GM19468 (cell line): ENCODE measurements at regions not wholly inside any gene's neighbourhood (a gene's known extent, or its start where the extent isn't known, plus 50 kb on each side); places are given as distances from the start of the nearest gene placed in this dataset.
A peak's percentile ranks its signal among the peaks of the same experiment; 100 is the strongest.

ENCODE experiments used
- ATAC-seq: cut with Tn5 transposase; IDR thresholded peaks from one replicate; pipeline ENCODE4 v1.9.1; 2021; ENCODE audit warnings: mild to moderate bottlenecking, moderate library complexity, moderate number of reproducible peaks; ENCODE audit not compliant: unreplicated experiment; ENCODE audit errors: extremely low read depth

DNA sequence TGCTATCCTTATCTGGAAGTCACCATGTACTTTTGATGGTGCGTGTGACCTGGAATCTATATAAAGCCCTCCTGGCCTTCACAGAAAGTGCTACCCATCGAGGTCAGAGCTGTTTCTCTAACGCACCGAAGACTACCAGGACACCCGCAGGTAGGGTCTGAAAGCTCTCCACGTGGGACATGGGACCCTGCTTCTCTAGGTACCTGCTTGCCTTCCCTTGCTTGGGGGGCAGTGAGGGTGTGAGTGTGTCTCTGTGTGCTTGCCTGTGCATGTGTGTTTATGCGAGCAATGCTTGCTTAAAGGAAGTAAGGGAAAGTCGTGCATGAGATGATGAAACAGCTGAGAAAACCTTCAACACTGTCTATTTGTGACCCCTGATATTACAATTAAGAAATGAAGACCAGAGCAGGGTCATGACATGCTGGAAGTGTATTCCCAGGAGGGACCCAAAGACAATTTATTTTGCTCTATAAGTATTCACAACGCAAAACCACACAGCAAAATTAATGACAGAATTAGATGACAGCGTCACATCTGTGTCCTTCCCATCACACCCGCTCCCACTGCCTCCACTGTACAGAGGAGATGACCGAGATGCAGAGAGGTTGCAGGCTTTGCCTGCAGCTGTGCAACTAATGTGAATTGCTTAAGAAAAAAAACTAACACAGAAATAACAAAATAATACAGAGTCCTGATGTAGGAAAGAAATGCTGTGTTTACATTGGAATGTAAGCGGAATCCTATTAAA is 76.4 kb upstream of the HELT start:
- ATAC-seq, result no peak

DNA sequence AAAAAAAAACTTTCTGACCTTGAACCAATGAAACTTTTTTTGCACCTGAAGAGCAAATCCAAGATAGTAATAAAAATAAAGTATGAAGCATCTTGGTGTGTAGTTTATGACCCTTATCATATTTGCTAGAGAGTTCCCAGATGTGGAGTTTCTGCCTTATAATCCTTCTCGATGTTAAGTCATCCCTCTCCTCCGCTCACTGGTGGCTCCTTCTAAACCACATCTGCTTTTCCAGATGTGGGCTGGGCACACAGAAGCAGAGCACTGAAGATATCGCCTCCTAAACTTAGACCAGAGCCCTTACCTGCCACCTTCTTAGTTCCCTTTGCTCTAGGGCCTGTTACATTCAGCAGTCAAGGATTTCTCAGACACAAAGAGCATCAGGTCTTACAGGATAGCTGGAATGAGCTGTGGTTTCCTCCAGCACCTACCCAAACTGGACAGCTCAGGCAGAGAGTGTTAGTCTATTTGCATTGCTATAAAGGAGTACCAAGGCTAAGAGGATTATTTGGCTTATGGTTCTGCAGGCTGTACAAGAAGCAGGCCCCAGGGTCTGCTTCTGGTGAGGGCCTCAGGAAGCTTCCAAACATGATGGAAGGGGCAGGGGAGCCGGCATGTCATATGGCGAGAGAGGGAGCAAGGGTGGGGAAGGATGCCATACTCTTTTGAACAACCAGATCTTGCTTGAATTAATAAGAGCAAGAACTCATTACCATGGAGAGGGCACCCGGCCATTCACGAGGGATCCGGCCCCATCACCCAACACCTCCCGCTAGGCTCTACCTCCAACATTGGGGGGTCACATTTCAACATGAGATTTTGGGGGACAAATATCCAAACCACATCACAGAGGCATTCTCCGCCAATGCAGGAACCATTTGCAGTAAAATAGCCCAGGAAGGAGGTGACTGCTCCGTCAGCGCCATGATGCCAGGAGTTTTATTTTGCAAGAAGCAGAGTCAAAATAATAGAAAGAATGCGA is 75.6 kb upstream of the HELT start:
- no peak for ATAC-seq

DNA sequence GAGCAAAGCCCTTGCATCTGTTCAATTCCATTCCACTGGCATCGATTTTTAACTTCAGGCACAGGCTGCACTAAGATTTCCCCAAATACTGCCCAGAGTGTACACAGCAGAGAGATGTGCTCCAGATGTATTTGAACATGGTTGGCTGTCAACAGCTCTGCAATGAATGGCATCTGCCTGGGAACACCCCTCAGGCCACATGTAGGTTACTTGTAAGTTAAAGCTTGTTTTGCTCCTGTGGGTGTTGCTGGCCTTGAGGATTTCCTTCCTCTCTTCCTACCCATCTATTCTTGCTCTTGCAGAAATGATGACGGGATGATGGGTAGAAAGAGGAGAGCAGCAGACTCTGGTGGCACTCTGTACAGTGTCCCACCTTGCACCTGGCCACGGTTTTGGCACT is 69.3 kb upstream of the HELT start:
- ATAC-seq, result no peak

DNA sequence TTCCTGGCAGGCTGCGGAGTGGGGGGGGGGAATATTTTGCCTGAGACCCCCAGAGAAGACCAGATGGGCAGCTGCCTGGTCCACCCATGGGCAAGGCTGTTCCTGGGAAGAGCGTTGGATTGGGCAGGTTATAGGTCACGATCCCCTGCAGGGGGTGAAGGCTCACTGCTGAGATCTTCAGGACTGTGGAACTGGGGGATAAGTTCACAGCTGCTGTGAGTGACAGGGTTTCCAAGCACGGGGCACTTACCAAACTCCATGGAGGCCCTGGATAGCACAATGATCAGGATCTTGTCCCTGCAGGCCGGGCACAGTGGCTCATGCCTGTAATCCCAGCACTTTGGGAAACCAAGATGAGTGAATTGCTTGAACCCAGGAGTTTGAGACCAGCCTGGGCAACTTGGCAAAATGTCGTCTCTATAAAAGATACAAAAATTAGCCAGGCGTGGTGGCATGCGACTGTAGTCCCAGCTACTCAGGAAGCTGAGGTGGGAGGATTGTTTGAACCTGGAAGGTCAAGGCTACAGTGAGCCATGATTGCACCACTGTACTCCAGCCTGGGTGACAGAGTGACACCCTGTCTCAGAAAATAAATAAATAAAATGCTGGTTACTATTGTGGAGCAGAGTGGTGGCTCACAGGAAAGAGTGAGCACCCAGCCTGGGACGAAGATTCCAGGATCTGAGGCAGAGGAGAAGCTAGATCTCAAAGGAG is 68.0 kb upstream of the HELT start:
- no peak for ATAC-seq

DNA sequence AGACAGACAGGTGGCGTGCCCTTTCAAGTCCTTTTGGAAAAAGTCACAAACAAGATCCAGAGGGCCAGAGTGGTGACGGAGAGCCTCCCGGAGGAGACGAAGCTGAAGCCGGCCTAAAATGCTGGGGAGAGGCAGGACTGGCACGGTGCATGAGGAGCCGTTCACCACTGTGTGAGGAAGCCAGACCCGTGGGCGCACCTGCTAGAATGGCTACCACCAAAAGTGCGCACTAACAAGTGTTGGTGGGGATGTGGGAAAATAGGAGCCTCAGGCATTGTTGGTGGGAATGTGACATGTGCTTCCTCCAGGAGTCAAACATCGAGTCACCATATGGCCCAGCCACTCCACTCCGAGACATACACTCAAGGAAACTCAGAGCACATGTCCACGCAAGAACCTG is 67.4 kb upstream of the HELT start:
- ATAC-seq, result no peak

DNA sequence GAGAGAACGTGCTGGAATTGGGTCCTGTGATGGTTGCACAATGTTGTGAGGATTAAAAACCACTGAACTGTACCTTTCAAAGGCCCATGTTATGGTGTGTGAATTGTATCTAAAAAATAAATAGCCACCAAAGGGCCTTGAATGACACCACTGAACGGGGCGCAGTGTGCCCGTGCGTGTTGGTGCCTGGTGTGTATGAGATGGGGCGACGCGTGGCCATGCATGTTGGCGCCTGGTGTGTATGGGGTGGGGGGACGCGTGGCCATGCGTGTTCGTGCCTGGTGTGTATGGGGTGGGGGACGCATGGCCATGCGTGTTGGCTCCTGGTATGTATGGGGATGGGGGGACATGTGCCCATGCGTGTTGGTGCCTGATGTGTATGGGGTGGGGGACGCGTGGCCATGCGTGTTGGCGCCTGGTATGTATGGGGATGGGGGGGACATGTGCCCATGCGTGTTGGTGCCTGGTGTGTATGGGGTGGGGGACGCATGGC is 66.6 kb upstream of the HELT start:
- ATAC-seq, result no peak

DNA sequence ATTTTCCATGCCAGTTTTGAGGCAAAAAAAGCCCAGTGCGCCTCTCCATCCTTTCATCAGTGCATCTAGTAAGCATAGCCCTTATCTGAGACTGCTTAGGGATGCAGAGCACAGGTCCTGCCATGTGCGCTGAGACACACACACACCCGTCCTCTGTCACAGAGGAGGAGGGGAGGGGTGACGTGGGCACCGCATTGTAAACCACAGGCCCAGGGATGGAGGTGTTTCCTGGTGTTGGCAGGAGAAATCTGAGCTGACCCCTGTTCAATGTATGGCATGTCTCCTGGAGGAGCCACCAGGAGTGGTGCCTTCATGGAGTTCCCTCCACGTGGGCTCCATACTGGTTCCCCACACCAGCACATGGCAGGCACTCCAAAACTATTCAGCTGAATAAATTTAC is 65.8 kb upstream of the HELT start:
- ATAC-seq, result no peak

DNA sequence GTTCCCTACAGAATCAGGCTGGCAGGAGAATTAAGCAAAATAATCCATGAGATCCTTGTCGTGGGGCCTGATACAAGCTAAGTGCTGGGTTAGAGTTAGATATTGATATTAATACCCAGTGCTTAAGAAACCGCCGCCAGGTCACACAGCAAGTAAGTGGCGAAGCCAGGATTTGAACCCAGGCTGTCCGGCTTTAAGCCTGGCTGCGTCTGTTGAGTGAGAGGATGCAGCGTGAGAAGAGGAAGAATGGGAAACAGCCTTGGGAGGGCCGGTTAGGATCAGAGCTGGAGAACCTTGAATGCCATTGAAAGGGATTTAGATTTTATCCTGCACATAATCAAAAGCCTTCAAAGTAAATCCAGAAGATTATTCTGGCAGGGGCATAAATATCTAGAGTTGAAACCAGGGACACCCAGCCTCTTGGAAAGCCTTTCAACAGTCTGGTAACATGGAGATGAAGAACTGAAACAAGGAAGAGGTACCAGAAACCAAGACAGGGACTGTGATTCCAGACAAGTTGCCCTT is 64.8 kb upstream of the HELT start:
- no peak for ATAC-seq

DNA sequence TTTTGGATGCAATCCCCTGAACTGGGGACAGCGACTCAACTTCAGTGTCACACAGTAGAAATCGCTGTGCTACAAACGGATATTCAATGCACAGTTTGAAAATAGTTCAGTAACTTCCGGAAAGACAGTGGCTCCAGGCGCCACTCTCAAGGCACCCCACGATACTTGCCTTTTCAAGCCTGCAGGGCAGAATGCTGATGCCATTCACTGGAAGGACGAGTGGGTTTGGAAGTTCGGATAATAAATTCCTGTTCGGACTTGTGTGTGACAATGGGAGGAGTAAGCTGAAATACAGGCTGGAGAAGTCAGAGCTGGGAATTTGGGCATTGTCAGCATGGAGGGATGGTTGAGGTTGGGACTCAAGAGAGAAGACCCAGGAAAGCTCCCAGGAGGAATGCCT is 64.3 kb upstream of the HELT start:
- ATAC-seq, result no peak

DNA sequence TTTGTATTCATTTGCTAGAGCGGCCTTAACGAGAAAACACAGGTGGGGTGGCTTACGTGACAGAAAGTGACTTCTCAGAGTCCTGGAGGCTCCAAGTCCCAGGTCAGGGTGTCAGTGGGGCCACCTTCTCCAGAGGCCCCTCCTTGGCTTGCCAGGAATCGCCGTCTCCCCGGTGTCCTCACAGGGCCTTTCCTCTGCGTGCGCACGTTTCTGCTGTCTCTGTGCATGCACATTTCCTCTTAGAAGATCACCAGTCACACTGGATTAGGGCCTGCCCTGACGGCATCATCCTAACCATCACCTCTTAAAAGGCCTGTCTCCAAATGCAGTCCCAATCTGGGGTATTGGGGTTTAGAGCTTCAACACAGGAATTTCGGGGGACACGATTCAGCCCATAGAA is 63.8 kb upstream of the HELT start:
- ATAC-seq, result no peak

DNA sequence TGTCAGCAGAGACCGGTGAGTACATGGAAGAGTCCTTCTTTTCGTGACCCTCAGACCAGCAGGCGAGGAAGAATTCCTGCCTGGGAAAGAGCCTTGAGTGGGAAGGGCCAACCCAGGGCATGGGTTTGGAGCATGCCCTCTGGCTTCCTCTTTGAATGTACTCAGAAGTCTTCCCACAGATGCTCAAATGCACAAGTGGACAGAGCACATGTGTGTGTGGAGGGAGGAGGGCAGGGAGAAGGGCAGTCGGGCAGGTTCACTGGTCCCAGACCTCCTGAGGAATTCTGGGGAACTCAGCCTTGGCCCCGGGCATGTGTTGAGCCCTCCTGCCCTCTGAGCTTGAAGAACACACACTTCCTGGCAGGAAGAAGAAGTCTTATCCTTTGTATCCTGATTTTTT is 63.2 kb upstream of the HELT start:
- ATAC-seq, result no peak

DNA sequence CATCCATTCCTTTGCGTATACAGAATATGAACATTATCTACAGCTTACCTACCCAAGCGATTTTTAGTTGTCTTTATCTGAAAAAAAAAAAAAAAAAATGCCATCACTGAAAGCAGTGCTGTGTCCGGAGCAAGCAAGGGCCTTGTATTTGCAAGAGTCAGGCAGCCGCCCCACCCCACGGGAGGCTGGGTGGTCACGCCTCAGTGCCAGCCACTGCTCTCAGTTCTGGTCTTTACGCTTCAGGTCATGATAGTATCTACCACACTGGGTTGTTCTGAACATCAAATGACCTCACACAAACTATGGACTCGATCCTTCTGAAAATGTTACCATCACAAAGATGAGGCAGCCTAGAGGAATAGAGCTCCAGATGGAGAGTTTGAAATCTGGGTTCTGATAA is 62.7 kb upstream of the HELT start:
- peak; percentile 94 for ATAC-seq

DNA sequence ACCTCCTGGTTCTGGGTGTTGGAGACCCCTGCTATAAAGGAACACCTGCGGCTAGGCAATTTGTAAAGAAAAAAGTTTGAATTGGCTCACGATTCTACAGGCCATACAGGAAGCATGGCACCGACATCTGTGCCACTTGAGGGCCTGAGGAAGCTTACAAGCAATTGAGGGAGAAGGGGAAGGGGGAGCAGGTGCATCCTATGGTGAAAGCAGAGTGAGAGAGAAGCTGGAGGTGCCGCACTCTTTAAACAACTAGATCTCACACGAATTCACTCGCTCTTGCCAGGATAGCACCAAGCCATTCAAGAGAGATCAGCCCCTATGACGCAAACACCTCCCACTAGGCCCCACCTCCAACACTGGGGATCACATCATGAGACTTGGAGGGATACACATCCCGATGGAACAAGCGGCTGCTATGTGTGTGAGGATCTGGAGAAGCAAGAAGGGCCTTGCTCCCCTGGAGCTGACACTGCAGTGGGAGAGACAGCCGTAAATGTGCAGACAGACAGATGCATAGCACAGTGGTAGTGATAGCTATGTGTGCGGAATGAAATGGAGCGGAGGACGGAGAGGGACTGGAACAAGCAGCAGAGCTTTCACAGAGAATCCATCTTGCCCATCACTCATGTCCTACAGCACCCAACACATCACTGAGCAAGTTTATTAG is 60.7 kb upstream of the HELT start:
- ATAC-seq, result no peak

DNA sequence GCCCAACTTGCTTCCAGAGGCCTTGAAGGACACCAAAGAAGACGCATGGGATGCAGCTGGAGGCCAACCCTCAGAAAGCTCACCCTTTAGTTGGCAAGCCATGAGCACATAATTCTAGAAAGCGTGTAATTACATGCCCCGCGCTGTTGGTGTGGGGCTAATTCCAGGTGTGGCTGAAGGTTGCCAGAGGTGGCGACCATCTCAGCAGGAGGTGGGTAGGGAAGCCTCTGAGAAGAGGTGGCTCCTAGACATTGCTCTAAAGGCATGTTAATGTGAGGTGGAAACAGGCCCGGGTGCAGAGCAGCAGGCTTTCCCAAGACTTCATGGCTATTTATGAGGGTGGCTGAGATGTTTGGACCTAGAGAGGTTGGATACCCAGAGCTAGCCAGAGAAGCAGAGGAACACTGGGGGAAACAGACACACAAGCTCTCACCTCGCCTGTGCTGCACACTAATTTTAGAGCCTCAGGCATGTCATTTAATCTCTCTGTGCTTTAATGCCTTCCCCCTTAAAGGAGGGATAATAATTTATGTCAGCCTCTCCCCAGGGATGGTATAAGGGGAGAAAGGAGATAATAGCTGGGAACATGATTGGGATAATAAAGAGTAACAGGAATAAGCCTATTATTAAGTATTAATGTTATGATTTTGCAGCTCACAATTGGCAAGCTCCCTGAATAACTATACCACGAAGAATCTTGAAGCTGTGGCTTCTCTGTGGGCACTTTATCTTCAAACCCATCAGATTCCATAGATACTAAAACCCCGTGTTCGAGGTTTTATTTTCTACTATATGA is 60.0 kb upstream of the HELT start:
- ATAC-seq, result no peak

DNA sequence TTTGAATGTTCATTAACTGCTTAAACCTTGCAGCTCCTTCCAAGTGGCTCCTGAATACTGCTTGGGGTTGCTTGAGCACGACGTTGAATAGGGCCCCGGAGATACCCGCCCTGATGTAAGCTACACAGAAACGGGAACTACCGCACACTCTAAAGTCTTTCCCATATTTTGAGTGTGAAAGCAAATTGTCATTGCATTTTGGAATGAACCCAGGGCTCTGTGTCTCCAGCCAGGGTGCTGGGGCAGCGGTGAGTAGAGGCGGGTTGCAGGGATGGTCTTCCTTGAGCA is 59.4 kb upstream of the HELT start:
- ATAC-seq, result no peak

DNA sequence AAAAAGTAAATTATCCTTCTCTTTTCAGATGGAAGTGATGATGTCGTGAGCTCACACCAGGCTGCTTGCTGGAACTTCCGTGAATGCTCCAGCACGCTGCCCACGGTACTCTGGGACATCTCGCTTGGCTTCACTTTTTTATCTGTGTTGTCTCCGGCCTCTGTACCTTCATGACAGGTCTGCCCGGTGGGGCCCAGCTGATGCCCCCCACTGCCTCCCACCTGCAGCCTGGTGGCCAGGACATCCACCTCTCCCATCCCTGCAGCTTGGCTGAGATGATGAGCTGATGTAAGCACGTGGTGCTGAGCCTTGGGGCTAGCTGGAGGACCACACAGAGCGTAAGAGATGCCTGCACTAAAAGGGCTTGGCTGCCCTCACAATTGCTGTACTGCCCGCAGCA is 59.0 kb upstream of the HELT start:
- ATAC-seq, result no peak

DNA sequence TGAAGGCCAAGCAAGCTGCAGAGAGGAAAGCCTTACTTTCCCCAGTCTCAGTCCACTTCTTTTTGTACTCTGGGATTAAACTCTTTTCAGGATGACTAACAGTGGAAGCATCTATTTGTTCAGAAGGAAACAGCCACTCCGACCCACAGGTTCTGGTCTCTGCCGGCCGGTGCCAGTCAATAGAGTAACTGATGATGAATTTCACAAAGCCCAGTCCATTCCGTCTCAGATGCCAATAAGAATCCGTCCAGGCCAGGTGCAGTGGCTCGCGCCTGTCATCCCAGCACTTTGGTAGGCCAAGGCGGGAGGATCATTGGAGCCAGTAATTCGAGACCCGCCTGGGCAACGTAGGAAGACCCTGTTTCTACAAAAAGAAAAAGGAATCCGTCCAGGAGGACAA is 58.5 kb upstream of the HELT start:
- ATAC-seq, result no peak

DNA sequence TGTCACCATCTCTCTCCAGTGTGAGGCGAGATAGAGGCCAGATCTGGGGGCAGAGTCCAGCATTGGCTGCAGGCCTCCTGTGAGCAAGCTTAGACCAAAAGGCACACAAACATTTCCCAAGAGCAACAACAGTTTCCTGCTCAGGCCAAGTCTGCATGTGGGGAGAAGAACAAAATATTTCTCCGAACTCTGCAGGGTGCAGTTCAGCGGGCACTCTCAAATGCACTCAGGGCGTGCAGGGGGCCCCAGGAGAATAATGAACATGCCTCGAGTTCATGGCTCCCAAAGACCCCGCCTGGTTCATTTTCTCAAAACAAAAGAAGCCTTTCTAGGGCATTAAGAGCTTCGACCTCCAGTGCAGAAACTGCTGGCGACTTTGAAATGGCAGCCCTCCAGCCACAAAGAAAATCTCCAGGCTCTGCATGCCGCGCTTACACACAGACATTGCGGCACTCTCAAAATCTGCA is 57.8 kb upstream of the HELT start:
- no peak for ATAC-seq

DNA sequence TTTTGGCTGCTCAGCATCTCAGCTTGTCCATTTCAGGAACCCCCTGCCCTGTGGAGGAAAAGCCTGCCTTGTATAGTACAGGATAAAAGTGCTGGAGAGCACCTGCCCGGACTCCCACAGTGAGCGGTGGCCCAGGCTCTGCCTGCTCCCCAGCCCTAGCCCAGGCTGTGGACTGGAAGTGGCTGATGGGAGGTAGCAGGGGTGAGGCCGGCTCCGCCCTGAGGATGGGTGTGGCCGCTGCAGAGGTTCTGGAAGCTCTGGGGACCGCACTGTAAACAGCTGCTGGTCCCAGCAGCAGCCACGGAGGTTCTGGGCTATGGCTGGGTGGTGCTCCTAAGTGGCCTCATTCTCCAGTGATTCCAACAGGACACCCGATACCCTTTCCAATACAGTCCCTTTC is 56.6 kb upstream of the HELT start:
- ATAC-seq, result no peak
